Loucy (cell line): ENCODE measurements at regions not wholly inside any gene's neighbourhood (a gene's known extent, or its start where the extent isn't known, plus 50 kb on each side); places are given as distances from the start of the nearest gene placed in this dataset.

Experiments
- CTCF ChIP-seq: fragments of 200-600 bp; sonication (generic); conservative IDR thresholded peaks from 2 replicates; pipeline ENCODE4 v1.5.1; 2014; ENCODE audit warnings: mild to moderate bottlenecking, antibody characterized with exemption, low read length
- EZH2phosphoT487 ChIP-seq: fragments of 200-600 bp; IDR thresholded peaks from 2 replicates; pipeline ENCODE4 v1.6.1; 2018; ENCODE audit warnings: antibody characterized with exemption, mild to moderate bottlenecking, moderate library complexity, borderline replicate concordance

GRCh38 chr4:151534195-151534594, 125.2 kb downstream of the FHIP1A start:
- TF ChIP-seq CTCF: no peak
- TF ChIP-seq EZH2phosphoT487: no peak
